T-helper 1 cell treated with Interleukin-12 subunit alpha and Interleukin-12 subunit beta and Interleukin-4 antibody, amounts not matched to agents 30 ng/mL and 1 ng/mL, for 36 hours (primary cell): ENCODE measurements at regions not wholly inside any gene's neighbourhood (a gene's known extent, or its start where the extent isn't known, plus 50 kb on each side); places are given as distances from the start of the nearest gene placed in this dataset.

Source experiments
- intact Hi-C: fragments of 100-400 bp; cut with micrococcal nuclease; formaldehyde crosslinking; loops from one replicate; pipeline ENCODE4 v1.15.1; 2024

DNA sequence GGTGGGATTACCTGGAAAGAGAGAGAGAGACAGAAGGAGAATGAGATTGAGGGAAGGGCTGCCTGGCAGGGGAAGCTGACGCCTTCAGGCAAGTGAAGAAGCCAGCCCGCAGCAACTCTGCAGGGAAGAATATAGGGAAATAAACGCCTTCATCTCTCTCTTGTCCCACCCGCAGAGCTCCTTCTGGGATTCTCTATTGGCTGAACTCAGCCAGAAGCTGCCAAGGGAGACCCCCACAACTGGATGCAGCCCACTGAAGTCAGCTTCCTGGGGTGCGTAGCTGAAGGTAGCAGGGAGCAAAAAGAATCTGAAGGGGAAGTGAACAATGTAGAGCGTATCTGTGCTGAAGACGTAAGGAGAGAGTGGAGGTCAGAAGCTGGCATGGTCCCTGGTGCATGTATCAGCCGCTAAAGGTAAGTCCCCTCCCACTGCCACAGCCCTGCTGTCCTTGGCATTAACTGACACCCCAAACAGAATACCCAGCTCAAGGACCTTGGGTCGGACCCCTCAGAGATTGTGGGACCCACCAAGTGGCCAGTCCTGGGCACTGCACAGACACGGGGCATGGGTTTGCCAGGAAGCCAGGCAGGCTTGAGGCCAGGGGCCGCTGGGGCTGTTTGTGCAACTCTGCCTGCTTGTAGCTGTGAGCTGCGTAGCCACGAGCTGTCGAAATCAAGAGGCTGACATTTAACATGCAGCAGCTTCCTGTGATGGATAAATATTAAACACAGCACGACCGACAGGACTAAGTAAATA is 469.9 kb downstream of the MN1 start:
- intact Hi-C loops, result no loop called here

DNA sequence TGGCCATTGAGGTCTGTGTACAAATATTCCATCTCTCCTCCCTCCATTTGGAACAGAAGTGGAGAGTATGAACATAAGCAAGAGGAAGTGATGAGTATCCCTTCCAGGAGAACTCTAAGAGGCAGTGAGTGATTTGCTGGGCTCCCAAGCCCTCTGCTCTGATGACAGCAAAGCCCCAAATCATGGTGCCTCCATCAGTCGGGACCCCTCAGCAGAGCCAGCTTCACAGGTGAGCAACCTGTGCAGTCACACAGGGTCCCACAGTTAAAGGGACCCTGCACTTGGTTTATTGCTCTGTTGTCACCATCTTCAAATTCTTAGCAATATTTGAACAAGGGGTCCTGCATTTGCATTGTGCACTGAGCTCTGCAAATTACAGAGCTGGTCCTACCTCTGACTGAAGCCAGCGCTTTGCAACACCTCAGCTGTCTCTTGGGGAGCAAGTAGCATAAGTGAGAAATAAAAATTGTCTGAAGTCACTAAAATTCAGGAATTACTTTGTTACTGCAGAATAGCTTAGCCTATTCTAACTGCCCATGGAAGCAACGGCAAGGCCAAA is 466.4 kb downstream of the MN1 start:
- intact Hi-C loops, result no loop called here

DNA sequence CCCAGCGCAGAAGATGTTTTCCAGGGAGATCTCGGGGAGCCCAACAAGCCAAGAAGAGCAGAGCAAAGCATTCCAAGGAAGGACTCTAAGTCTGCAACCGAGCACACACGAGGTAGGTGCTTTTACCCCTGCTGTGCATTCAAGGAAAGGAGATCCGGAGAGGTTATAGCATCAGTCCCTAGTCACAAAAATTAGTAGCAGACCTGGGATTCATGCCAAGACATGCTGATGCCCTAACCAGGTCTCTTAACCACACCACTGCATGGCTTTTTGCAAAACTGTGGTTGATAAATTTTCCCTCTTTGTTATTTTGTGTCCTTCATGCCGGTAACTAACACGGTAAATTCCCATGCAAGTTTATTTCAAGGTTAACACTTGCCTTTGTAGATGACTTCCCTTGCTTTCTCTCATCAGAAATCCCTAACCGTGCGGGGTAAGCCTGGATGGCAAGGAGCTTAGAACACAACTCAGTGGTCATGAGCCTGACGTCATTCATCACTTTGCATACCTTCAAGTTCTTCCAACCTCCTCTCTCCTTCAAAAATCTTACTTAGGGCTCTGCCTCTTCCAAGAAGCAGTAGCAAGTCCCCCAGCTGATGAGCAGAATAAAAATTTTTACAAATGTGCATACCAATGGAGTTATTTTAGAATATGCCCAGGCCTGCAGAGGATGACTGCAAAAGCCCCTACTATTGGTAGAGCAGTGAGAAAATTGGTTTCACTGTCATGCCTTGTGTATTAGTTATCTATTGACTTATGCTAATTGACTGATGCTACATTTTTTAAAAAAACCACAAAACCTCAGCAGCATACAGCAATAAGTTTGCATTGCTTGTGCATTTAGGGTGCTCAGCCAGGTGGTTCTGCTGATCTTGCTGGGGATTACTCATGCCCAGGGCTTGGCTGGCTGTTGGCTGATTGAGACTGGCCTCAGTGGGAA is 465.1 kb downstream of the MN1 start:
- intact Hi-C loops, result no loop called here

GRCh38 chr22:27337676-27338075 is 463.9 kb downstream of the MN1 start:
- intact Hi-C loops, result no loop called here

DNA sequence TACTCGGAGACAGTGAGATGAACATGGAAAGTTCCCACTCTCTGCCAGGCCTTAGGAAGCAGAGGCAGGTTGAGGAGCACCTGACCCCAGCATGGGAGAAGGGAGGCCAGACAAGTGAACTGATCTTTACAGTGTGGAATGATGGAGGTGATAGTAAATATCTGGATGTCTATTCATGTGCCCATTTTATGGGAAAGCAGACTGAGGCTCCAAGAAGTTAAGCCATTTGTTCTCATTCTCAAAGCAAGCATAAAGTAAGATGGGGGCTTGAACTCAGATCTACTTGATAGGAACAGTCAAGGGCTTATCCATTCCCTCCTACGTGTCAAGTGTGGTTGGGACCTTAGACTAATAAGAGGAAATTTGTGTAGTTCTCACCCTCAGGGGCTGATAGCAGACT is 461.5 kb downstream of the MN1 start:
- intact Hi-C loops, result no loop called here

- intact Hi-C loops, result no loop called here
Observed at GRCh38 chr22:27344546-27344945, 457.0 kb downstream of the MN1 start.

GRCh38 chr22:27345691-27346090 is 455.9 kb downstream of the MN1 start:
- intact Hi-C loops, result no loop called here

GRCh38 chr22:27347951-27348350 is 453.6 kb downstream of the MN1 start:
- intact Hi-C loops, result no loop called here

DNA sequence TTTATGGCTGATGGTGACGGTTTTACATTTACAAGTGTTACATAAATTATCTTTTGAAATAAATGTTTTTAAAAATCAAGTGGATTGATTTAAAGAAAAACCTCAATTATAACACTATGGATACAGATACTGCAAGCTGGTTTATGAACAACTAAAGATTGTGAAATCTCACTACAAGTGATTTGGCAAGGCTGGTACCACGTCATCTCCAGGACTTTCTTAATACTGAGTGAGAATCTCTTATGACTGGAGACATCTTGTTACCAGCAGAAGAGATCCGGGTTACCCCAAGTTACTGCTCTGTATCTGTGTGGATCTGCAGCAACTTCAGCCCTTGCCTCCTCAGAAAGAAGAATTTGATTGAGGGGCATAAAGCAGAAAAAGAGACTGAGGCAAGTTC is 452.9 kb downstream of the MN1 start:
- intact Hi-C loops, result no loop called here

GRCh38 chr22:27349456-27349855 is 452.1 kb downstream of the MN1 start:
- intact Hi-C loops, result no loop called here

- intact Hi-C loops, result no loop called here
Observed at GRCh38 chr22:27350306-27350705, 451.2 kb downstream of the MN1 start.

DNA sequence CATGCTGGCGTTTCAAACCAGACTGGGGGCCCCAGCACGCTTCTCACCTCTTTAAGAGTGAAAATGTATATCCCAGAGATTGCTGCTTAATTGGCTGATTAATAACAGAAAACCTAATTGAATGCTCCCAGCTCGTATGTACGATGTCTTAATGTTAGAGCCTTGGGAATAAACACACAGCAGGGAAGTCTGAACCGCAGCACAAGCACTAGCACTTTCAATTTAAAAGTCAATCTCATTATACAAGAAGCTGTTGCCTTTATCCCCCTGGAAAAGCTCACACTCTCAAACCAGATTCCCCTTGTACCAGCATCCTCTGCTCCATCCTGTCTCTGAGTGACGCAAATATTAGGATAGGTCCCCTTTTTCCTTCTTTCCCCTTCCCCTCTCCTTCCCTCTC is 449.1 kb downstream of the MN1 start:
- intact Hi-C loops, result no loop called here

GRCh38 chr22:27358096-27358870 is 443.3 kb downstream of the MN1 start:
- intact Hi-C loops, result no loop called here

DNA sequence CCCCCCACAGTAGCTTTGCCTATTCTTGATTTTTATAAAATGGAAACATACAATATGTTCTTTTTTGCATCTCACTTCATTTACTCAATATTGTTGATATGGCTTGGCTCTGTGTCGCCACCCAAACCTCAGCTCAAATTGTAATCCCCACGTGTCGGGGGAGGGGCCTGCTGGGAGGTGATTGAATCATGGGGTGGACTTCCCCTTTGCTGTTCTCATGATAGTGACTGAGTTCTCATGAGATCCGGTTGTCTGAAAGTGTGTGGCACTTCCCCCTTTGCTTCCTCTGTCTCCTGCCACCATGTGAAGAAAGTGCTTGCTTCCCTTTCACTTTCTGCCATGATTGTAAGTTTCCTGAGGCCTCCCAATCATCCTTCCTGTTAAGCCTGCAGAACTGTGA is 431.3 kb downstream of the MN1 start:
- intact Hi-C loops, result no loop called here

GRCh38 chr22:27370987-27371386 is 430.6 kb downstream of the MN1 start:
- intact Hi-C loops, result no loop called here

DNA sequence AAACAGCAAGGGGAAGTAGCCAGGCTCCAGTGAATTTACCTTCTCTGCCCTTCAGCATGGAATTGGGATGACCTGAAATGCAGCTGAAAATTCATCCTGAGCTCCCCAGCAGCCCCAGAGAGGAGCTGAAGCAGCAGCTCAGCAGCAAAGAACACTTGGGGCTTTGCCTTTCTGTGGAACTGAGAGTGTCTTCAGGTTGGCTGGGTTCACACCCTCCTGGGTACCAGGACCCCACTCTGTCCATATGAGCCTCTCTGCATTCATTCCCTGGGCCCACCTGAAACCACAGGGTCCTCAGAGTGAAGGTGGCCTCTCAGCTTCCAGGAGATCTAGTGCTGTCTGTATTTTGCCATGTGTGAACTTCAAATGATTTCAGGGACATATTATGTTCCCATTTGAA is 429.2 kb downstream of the MN1 start:
- intact Hi-C loops, result no loop called here

DNA sequence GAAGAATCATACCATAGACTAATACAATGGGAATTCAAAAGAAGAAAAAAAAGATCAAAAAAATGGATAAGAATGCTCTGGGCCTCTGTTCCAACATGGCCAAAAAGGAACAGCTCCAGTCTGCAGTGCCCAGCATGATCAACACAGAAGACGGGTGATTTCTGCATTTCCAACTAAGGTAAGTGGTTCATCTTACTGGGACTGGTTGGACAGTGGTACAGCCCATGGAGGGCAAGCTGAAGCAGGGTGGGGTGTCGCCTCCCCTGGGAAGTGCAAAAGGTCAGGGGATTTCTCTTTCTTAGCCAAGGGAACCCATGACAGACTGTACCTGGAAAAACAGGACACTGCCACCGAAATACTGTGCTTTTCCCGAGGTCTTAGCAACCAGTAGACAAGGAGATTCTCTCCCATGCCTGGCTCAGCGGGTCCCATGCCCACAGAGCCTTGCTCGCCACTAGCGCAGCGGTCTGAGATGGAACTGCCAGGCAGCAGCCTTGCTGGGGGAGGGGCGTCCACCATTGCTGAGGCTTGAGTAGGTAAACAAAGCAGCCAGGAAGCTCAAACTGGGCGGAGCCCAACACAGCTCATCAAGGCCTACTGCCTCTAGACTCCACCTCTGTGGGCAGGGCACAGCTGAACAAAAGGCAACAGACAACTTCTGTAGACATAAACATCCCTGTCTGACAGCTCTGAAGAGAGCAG is 428.4 kb downstream of the MN1 start:
- intact Hi-C loops, result no loop called here

- intact Hi-C loops, result no loop called here
Observed at GRCh38 chr22:27377501-27378295, 423.9 kb downstream of the MN1 start.

- intact Hi-C loops, result no loop called here
Observed at GRCh38 chr22:27378311-27378800, 423.2 kb downstream of the MN1 start.

DNA sequence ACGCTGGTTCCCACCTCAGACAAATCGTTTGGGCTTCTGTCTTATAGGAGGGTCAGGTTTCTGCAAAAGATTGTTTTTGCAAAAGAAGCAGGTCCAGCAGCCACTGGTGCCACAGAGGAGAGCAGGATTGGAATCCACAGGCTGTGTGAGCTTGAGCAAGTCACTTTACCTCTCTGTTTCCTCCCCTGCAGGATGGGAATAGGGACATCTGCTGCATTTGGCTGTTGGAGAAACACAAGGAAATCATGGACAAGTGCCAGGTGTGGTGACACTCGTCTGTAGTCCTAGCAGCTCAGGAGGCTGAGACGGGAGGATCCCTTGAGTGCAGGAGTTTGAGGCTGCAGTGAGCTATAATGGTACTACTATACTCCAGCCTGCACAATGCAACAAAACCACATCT is 422.6 kb downstream of the MN1 start:
- intact Hi-C loops, result no loop called here
